ENCODE measurements at regions not wholly inside any gene's neighbourhood (a gene's known extent, or its start where the extent isn't known, plus 50 kb on each side); places are given as distances from the start of the nearest gene placed in this dataset.

DNA sequence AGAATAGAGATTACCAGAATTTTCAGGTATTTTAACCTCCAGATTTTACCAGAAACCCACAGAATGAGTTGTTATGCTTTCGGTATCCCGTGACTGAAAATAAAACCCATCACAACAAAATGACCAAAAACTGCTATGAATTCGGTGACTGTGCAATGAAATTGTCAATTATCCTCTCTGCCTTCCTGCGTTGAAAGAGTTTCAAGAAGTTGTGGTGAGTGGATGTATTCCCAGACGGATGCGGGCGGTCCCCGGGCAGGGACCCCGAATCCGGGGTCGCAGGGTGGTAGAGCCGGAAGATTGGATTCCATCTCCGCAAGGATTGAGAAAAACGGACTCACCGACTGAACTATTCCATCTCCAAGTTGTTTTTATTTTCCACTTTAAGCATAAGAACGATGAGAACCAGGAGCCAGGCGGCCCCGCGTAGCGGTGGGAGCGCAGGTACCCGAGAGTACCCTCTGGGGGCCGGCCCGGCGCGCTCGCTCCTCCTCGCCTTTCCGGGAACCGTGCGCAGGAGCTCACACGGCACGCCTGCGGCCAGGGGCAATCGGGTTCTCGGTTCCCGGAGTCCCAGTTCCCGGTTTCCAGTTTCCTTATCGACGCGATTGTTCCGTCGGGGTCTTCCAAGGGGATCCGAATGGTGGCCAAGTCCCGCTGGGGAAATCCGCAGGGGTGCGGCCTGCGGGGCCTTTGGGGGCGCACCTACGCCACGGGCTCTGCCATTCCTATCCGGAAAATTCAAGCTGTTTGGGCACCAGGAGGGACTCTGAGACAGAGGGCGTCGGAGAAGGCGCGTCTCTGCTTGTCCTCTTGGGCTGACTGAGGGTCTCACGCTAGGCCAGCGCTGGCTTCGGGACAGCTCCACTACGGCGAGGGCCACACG lies 104.9 kb upstream of the PRDM1 start:
- TF ChIP-seq CTCF (IDR thresholded peaks at IDR 0.05 in 4 of 5, conservative IDR thresholded peaks at IDR 0.05 in 1 of 5) (no peak), POLR2A (IDR thresholded peaks at IDR 0.05) (no peak)

All from gastrocnemius medialis (tissue), 4 donors.